AG09319 (cell line): ENCODE measurements at regions not wholly inside any gene's neighbourhood (a gene's known extent, or its start where the extent isn't known, plus 50 kb on each side); places are given as distances from the start of the nearest gene placed in this dataset.

Experiments used
- DNase-seq: peaks from one replicate; pipeline ENCODE4 v3.0.0-alpha.2; 2010; ENCODE audit warnings: low read depth; ENCODE audit errors: extremely low read depth
- TF ChIP-seq, protein P1 (sequence below): IDR thresholded peaks from 2 replicates; pipeline ENCODE4 v1.5.1; 2011; ENCODE audit warnings: low read depth, mild to moderate bottlenecking, inconsistent platforms, low read length, moderate library complexity

DNA sequence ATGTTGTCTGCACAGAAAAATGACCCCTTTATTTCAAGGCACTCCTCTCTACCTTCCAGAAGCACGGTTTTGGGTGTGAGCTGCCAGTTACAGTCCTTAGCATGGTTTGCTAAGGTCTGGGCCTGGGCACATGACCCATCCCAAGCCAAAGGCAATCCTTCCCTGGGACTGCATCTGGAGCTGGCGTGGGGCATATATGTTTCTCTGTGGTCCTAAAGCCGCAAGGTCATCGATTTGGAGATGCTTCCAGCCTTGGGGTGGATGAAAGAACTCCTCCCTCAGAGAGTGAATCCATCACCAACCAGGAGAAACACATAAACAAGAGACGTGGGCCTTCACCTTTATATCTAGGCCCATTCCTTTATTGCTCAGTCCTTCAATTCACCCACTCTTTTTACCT is 50.1 kb upstream of the IGFBP3 start:
- TF ChIP-seq, protein P1, sequence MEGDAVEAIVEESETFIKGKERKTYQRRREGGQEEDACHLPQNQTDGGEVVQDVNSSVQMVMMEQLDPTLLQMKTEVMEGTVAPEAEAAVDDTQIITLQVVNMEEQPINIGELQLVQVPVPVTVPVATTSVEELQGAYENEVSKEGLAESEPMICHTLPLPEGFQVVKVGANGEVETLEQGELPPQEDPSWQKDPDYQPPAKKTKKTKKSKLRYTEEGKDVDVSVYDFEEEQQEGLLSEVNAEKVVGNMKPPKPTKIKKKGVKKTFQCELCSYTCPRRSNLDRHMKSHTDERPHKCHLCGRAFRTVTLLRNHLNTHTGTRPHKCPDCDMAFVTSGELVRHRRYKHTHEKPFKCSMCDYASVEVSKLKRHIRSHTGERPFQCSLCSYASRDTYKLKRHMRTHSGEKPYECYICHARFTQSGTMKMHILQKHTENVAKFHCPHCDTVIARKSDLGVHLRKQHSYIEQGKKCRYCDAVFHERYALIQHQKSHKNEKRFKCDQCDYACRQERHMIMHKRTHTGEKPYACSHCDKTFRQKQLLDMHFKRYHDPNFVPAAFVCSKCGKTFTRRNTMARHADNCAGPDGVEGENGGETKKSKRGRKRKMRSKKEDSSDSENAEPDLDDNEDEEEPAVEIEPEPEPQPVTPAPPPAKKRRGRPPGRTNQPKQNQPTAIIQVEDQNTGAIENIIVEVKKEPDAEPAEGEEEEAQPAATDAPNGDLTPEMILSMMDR: no peak
- DNase-seq: no peak
